Large intestine (tissue), 3 donors: ENCODE measurements at regions not wholly inside any gene's neighbourhood (a gene's known extent, or its start where the extent isn't known, plus 50 kb on each side); places are given as distances from the start of the nearest gene placed in this dataset.
"Not testable (repeated sequence)": the region's sequence is repeated elsewhere in the genome, so short reads cannot be mapped to it uniquely, and the experiment has no call there.

Experiments used
- DNase-seq, 2 donors: peaks; one replicate each; pipeline versions ENCODE4 v3.0.0 to v3.0.0-alpha.2; 2013
- H3K27ac ChIP-seq: one replicate; pipeline ENCODE4 v1.5.1; 2013; ENCODE audit warnings: low read length
- H3K27me3 ChIP-seq: 2 replicates; pipeline ENCODE4 v1.6.1; 2013; ENCODE audit warnings: low read length; ENCODE audit not compliant: control insufficient read depth, insufficient read depth
- H3K36me3 ChIP-seq: 2 replicates; pipeline ENCODE4 v1.6.1; 2013; ENCODE audit warnings: low read length; ENCODE audit not compliant: control insufficient read depth, insufficient read depth
- H3K4me1 ChIP-seq: one replicate; pipeline ENCODE4 v1.6.1; 2013; ENCODE audit warnings: low read length; ENCODE audit not compliant: control insufficient read depth, insufficient read depth
- H3K4me3 ChIP-seq: one replicate; pipeline ENCODE4 v1.5.1; 2013; ENCODE audit warnings: low read length
- H3K9me3 ChIP-seq: one replicate; pipeline ENCODE4 v1.6.1; 2013; ENCODE audit warnings: mild to moderate bottlenecking, low read depth, low read length, moderate library complexity; ENCODE audit not compliant: control insufficient read depth
- WGBS: methylation state at CpG from one replicate; pipeline ENCODE4 v1.1.5; 2013; ENCODE audit warnings: low lambda C conversion rate; ENCODE audit not compliant: insufficient coverage; 5-methylcytosine and 5-hydroxymethylcytosine counted together

DNA sequence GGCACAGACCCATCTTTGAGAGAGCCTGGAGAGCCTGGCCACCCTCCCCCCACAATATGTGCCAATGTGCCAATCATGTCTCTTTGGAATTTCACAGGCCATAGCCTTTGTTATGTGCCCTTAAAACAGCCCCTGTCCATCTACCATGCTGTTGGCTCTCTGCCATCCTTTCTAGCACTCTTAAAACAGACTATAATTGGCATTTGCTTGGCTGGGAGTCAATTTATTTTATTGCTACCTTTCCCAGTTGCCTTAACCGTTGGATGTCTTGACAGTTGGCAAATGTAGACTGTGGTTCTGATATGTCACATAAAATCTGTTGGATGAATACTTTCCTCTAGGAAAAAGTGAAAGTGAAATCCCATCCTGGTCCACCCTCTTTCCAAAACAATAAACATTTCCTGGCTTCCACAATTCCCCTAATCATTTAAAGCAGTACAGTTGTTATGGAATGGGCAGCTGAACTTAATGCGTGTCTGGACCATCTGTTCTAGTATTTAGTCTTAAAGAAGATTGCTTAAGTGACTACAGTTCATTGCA is 394.0 kb downstream of the KCNJ2 start:
- no peak overlapping the region for H3K4me3 ChIP-seq
- no peaks in the 10 kb centered on the region for H3K36me3 ChIP-seq
- 80% methylated on average over 1 of the region's 2 CpGs for WGBS
- no peaks in the 10 kb centered on the region for H3K9me3 ChIP-seq
- H3K27me3 ChIP-seq, result no peaks in the 10 kb centered on the region
- DNase-seq, result no peak
- H3K4me1 ChIP-seq, result no peaks in the 10 kb centered on the region
- H3K27ac ChIP-seq, result no peak overlapping the region

DNA sequence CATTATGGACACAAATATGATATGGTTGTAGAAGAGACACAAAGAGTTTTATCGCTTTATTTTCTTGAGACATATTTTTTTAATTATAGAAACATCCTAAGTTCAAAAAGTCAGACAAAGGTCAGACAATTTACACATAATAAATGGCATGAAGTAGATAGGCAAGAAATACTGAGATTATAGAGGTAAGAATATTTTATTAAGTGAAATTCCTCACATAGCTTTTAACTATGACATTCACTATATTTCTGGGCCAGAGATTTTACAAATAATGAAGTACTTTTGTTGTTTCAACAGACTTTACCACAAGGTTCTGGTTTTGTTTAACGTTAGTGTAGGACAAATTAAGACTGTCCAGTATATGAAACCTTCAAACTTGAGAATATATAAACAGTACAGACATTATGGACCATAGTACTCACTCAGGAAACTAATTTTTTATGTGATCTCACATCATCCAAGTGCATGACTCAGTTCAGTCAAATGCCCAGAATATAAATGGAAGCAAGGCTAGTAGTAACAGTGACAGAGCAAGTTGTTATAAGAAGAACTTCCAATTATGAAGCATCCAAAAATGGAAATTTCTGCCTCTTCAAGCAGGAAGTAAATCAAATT is 394.8 kb downstream of the KCNJ2 start:
- no peak overlapping the region for H3K27ac ChIP-seq
- 100% methylated on average over 1 of the region's 2 CpGs for WGBS

GRCh38 chr17:70569128-70569527 is 399.8 kb downstream of the KCNJ2 start:
- H3K36me3 ChIP-seq, result no peaks in the 10 kb centered on the region
- H3K4me1 ChIP-seq, result no peaks in the 10 kb centered on the region
- DNase-seq, result no peak
- no peaks in the 10 kb centered on the region for H3K9me3 ChIP-seq
- no peak overlapping the region for H3K27ac ChIP-seq
- no peaks in the 10 kb centered on the region for H3K27me3 ChIP-seq
- no CpG with 5 or more reads among the region's 1 CpG for WGBS
- H3K4me3 ChIP-seq, result no peak overlapping the region

More for the DNA sequence above, 394.8 kb downstream of the KCNJ2 start:
- H3K36me3 ChIP-seq, result no peaks in the 10 kb centered on the region
- H3K27me3 ChIP-seq, result no peaks in the 10 kb centered on the region
- H3K4me1 ChIP-seq, result no peaks in the 10 kb centered on the region
- no peaks in the 10 kb centered on the region for H3K9me3 ChIP-seq
- H3K4me3 ChIP-seq, result no peak overlapping the region
- DNase-seq, result no peak

- no peak for DNase-seq
- H3K27me3 ChIP-seq, result no peaks in the 10 kb centered on the region
- no peak overlapping the region for H3K27ac ChIP-seq
- no CpG with 5 or more reads among the region's 20 CpGs for WGBS
- no peaks in the 10 kb centered on the region for H3K4me1 ChIP-seq
- H3K36me3 ChIP-seq, result no peaks in the 10 kb centered on the region
- H3K4me3 ChIP-seq, result no peak overlapping the region
- no peaks in the 10 kb centered on the region for H3K9me3 ChIP-seq
Measured at GRCh38 chr17:70577456-70577855, 408.1 kb downstream of the KCNJ2 start.

GRCh38 chr17:70581459-70581858 is 412.1 kb downstream of the KCNJ2 start:
- H3K27me3 ChIP-seq, result no peaks in the 10 kb centered on the region
- H3K9me3 ChIP-seq, result no peaks in the 10 kb centered on the region
- no peak for DNase-seq
- 50% methylated on average over 1 of the region's 3 CpGs for WGBS
- no peaks in the 10 kb centered on the region for H3K36me3 ChIP-seq
- H3K4me1 ChIP-seq, result no peaks in the 10 kb centered on the region
- no peak overlapping the region for H3K4me3 ChIP-seq
- no peak overlapping the region for H3K27ac ChIP-seq

DNA sequence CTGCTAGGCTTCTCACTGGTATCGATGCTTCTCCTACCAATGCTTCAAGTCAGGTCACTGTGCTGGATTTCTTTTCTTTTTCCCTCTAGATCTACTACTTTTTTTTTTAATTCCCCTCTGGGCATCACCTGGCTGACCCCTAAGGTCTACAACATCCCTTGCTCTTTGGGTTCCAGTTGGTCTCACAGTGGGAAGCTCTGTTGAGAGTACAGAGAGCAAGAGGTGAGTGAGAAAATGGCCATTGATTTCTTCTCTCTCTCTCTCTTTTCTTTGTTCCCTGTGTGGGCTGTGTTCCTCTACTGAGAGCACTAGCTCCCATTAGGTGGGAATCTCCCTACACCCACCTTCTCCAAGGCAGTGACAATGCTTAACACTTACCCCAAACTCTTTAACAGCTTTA is 413.4 kb downstream of the KCNJ2 start:
- no peaks in the 10 kb centered on the region for H3K36me3 ChIP-seq
- WGBS, result no CpG with 5 or more reads among the region's 1 CpG
- H3K27ac ChIP-seq, result no peak overlapping the region

GRCh38 chr17:70584255-70584654 is 414.9 kb downstream of the KCNJ2 start:
- Histone ChIP-seq H3K9me3 (no peaks in the 10 kb centered on the region), H3K27ac (no peak overlapping the region), H3K4me3 (no peak overlapping the region), H3K27me3 (no peaks in the 10 kb centered on the region), H3K4me1 (no peaks in the 10 kb centered on the region), H3K36me3 (no peaks in the 10 kb centered on the region)
- DNase-seq, result no peak
- WGBS, result no CpG with 5 or more reads among the region's 4 CpGs

More for the DNA sequence above, 413.4 kb downstream of the KCNJ2 start:
- Histone ChIP-seq H3K4me3 (no peak overlapping the region), H3K9me3 (no peaks in the 10 kb centered on the region), H3K4me1 (no peaks in the 10 kb centered on the region), H3K27me3 (no peaks in the 10 kb centered on the region)
- no peak for DNase-seq

GRCh38 chr17:70588003-70588402 is 418.7 kb downstream of the KCNJ2 start:
- no peaks in the 10 kb centered on the region for H3K4me1 ChIP-seq
- no peaks in the 10 kb centered on the region for H3K9me3 ChIP-seq
- 100% methylated on average over 1 of the region's 2 CpGs for WGBS
- no peak overlapping the region for H3K27ac ChIP-seq
- H3K36me3 ChIP-seq, result no peaks in the 10 kb centered on the region
- no peak for DNase-seq
- no peak overlapping the region for H3K4me3 ChIP-seq
- H3K27me3 ChIP-seq, result no peaks in the 10 kb centered on the region

DNA sequence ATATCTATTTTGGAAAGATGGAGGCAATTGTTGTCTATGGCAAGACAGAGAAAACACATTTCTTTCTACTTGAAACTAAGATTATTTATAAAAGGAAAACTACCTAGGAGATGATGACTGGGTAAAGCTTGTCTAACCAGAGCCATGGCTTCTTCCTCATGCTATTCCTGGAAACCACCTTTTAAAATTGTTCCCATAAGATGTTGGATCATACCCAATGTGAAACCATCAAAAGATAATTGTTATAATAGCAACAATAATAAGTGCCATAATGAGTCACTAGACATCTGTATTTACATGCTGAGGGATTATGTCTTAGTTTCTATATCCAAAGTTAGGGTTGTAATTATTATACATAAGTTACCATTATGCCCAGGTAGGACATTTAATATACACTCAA is 428.4 kb downstream of the KCNJ2 start:
- no peaks in the 10 kb centered on the region for H3K9me3 ChIP-seq

DNA sequence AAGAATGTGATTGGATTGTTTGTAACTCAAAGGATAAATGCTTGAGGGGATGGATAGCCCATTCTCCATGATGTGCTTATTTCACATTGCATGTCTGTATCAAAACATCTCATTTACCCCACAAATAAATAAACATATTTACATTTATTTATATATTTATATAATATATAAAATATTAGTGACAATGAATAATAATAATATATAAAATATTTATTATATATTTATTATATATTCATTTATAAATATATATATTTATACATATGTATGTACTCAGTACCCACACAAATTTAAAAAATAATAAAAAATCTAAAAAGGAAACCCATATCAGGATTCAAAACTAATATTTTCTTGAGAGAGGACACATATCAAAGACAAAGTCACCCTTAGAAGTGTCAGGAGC is 429.9 kb downstream of the KCNJ2 start:
- H3K4me3 ChIP-seq, result no peak overlapping the region
- H3K9me3 ChIP-seq, result no peaks in the 10 kb centered on the region
- no peaks in the 10 kb centered on the region for H3K36me3 ChIP-seq
- H3K27me3 ChIP-seq, result no peaks in the 10 kb centered on the region
- DNase-seq, result no peak
- H3K27ac ChIP-seq, result no peak overlapping the region
- H3K4me1 ChIP-seq, result no peaks in the 10 kb centered on the region

More for the DNA sequence above, 428.4 kb downstream of the KCNJ2 start:
- H3K27me3 ChIP-seq, result no peaks in the 10 kb centered on the region
- DNase-seq, result no peak
- H3K4me1 ChIP-seq, result no peaks in the 10 kb centered on the region
- no peak overlapping the region for H3K27ac ChIP-seq
- no peak overlapping the region for H3K4me3 ChIP-seq
- no peaks in the 10 kb centered on the region for H3K36me3 ChIP-seq

- not testable (repeated sequence) for DNase-seq, H3K36me3 ChIP-seq, H3K27me3 ChIP-seq, H3K9me3 ChIP-seq, H3K27ac ChIP-seq, H3K4me1 ChIP-seq, H3K4me3 ChIP-seq
- 100% methylated on average over 3 of the region's 3 CpGs for WGBS
Measured at GRCh38 chr17:70599945-70600344, 430.6 kb downstream of the KCNJ2 start.
